Activated naive CD8-positive, alpha-beta T cell treated with anti-CD3 and anti-CD28 coated beads, Interleukin-2, amount 50 U/mL, for 24 hours (primary cell): ENCODE measurements at regions not wholly inside any gene's neighbourhood (a gene's known extent, or its start where the extent isn't known, plus 50 kb on each side); places are given as distances from the start of the nearest gene placed in this dataset.
A peak's percentile ranks its signal among the peaks of the same experiment; 100 is the strongest.

Experiments
- ATAC-seq: fragments of 150-1000 bp; cut with Tn5 transposase; one replicate; pipeline ENCODE4 v1.10.0; 2021
- DNase-seq: peaks from one replicate; pipeline ENCODE4 v3.0.0; 2021
- H3K27ac Mint-ChIP-seq: one replicate; pipeline ENCODE4 v1.8.0; 2021; ENCODE audit warnings: mild to moderate bottlenecking, mixed read lengths
- H3K27me3 Mint-ChIP-seq: one replicate; pipeline ENCODE4 v1.8.0; 2021; ENCODE audit warnings: mixed read lengths
- H3K36me3 Mint-ChIP-seq: one replicate; pipeline ENCODE4 v1.8.0; 2021; ENCODE audit warnings: low read depth, mixed read lengths
- H3K4me1 Mint-ChIP-seq: one replicate; pipeline ENCODE4 v1.8.0; 2021; ENCODE audit warnings: mixed read lengths
- H3K4me3 Mint-ChIP-seq: one replicate; pipeline ENCODE4 v1.8.0; 2021; ENCODE audit warnings: mild to moderate bottlenecking, moderate library complexity, mixed read lengths
- H3K9me3 Mint-ChIP-seq: one replicate; pipeline ENCODE4 v1.8.0; 2021; ENCODE audit warnings: mixed read lengths

DNA sequence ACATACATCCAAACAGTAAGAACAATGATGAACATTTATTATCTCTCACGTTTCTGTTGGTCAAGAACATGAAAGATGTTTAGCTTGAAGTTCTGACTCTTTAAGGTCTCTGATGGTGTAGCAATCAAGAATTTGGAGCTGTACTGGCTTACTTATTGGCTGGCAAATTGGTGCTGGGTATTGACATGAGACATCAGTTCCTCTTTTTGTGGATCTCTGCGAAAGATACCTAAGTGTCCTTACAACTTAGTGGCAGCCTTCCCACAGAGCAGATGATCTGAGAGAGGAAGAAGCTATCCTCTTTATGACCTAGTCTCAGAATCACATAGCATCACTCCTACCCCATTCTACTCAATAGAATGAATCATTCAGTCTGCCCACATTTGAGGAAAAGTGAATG is 309.8 kb upstream of the DCBLD2 start:
- no peak for DNase-seq
- Mint-ChIP-seq H3K27me3 (no peaks in the 10 kb centered on the region), H3K9me3 (no peaks in the 10 kb centered on the region), H3K4me3 (no peak overlapping the region), H3K4me1 (no peaks in the 10 kb centered on the region), H3K27ac (no peak overlapping the region), H3K36me3 (no peaks in the 10 kb centered on the region)
- ATAC-seq: no peak

DNA sequence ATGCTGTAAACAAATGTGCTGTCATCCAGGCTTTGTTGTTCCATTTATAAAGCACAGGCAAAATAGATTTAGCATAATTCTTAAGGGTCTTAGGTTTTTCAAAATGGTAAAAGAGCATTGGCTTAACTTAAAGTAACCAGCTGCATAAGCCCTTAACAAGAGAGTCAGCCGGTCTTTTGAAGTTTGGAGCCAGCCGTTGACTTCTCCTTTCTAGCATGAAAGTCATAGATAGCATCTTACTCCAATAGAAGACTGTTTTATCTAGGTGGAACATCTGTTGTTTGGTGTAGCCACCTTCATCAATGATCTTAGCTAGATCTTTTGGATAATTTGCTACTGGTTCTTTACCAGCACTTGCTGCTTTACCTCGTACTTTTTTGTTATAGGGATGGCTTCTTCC is 297.5 kb upstream of the DCBLD2 start:
- no peak for DNase-seq
- no peaks in the 10 kb centered on the region for H3K36me3 Mint-ChIP-seq
- no peaks in the 10 kb centered on the region for H3K27me3 Mint-ChIP-seq
- no peak overlapping the region for H3K27ac Mint-ChIP-seq
- H3K4me1 Mint-ChIP-seq: no peaks in the 10 kb centered on the region
- H3K4me3 Mint-ChIP-seq: no peak overlapping the region
- ATAC-seq: no peak
- peaks cover 3% of the 10 kb centered on the region for H3K9me3 Mint-ChIP-seq

GRCh38 chr3:99191186-99191585 is 289.7 kb upstream of the DCBLD2 start:
- Mint-ChIP-seq H3K9me3 (no peaks in the 10 kb centered on the region), H3K27me3 (no peaks in the 10 kb centered on the region), H3K36me3 (no peaks in the 10 kb centered on the region), H3K27ac (no peak overlapping the region), H3K4me1 (no peaks in the 10 kb centered on the region), H3K4me3 (no peak overlapping the region)
- ATAC-seq (no peak), DNase-seq (no peak)

- Mint-ChIP-seq H3K36me3 (no peaks in the 10 kb centered on the region), H3K27me3 (no peaks in the 10 kb centered on the region), H3K9me3 (no peaks in the 10 kb centered on the region), H3K4me1 (no peaks in the 10 kb centered on the region), H3K4me3 (no peak overlapping the region), H3K27ac (no peak overlapping the region)
- DNase-seq: no peak
- ATAC-seq: no peak
These were observed 287.4 kb upstream of the DCBLD2 start for GRCh38 chr3:99188936-99189335.

DNA sequence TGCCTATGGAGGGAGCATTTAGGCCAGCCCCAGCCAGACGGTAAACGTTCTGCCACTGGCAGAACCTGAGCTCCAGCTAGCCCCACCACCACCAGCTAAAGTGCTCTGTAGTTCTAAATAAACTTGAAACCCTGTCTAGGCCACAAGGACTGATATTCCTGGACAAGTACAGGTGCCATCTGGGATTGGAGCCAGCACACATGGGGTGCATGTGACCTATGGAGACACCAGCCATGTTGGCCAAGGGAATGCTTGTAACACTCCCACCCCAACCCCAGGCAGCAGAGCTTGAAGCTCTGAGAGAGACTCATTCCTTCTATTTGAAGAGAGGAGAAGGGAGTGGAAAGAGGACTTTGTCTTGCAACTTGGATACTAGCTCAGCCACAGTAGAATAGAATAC is 284.5 kb upstream of the DCBLD2 start:
- H3K27ac Mint-ChIP-seq: no peak overlapping the region
- no peaks in the 10 kb centered on the region for H3K27me3 Mint-ChIP-seq
- no peaks in the 10 kb centered on the region for H3K36me3 Mint-ChIP-seq
- H3K9me3 Mint-ChIP-seq: no peaks in the 10 kb centered on the region
- DNase-seq: no peak
- H3K4me1 Mint-ChIP-seq: no peaks in the 10 kb centered on the region
- H3K4me3 Mint-ChIP-seq: no peak overlapping the region
- no peak for ATAC-seq

GRCh38 chr3:99176169-99176964 is 274.9 kb upstream of the DCBLD2 start:
- DNase-seq (no peak), ATAC-seq (no peak)
- H3K4me1 Mint-ChIP-seq: no peaks in the 10 kb centered on the region
- no peaks in the 10 kb centered on the region for H3K36me3 Mint-ChIP-seq
- peaks cover 4% of the 10 kb centered on the region for H3K9me3 Mint-ChIP-seq
- H3K4me3 Mint-ChIP-seq: no peak overlapping the region
- H3K27ac Mint-ChIP-seq: no peak overlapping the region
- H3K27me3 Mint-ChIP-seq: peaks cover 4% of the 10 kb centered on the region

DNA sequence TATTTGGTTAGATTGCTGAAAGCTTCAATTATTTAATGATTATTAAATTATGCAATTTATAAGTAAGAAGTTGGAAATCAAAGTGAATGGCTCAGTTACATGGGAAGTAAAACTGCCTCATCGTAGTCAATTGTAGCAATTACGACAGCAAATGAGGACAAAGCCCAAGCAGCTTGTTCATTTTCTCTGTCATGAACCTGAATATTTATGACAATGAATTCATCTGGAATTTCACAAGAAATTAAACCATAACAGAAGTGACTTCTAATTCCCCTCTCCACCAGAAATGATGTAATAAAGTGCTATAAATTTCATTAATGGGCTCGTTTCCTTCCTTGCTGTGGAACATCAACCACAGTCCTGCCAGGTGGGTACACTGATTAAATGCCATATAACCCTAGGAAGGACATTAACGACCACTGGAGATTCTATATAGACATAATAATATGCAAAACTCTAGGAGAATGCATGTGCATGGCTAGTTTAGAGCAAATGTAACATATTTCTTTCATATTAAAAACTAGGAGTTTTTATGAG is 273.8 kb upstream of the DCBLD2 start:
- no peak for ATAC-seq
- no peak for DNase-seq
- Mint-ChIP-seq H3K36me3 (no peaks in the 10 kb centered on the region), H3K9me3 (peaks cover 4% of the 10 kb centered on the region), H3K4me3 (no peak overlapping the region), H3K27me3 (peaks cover 4% of the 10 kb centered on the region), H3K4me1 (no peaks in the 10 kb centered on the region), H3K27ac (no peak overlapping the region)

GRCh38 chr3:99172736-99173657 is 271.5 kb upstream of the DCBLD2 start:
- H3K4me1 Mint-ChIP-seq: no peaks in the 10 kb centered on the region
- H3K4me3 Mint-ChIP-seq: no peak overlapping the region
- no peaks in the 10 kb centered on the region for H3K36me3 Mint-ChIP-seq
- ATAC-seq (no peak), DNase-seq (peak; percentile 23)
- no peak overlapping the region for H3K27ac Mint-ChIP-seq
- peaks cover 4% of the 10 kb centered on the region for H3K27me3 Mint-ChIP-seq
- H3K9me3 Mint-ChIP-seq: peaks cover 1% of the 10 kb centered on the region

DNA sequence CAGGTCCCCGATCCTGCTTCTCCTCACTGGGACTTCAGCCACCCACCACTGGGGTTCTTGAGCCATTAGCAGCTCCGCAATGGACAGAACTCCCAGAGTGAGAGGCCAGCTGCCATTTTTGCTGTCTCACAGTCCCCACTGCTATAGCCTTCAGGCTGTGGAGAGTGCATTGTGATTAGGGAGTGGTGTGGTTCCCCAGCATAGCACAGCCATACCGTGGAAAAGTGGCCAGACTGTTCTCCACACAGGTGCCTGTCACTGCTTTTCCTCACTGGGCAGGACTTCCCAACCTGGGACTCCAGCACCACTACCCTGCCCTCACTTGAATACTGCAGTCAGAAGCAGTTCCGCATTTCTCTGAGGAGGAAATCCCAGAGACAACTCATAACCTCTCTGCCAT is 270.3 kb upstream of the DCBLD2 start:
- no peak overlapping the region for H3K27ac Mint-ChIP-seq

GRCh38 chr3:99170867-99171517 is 269.5 kb upstream of the DCBLD2 start:
- no peaks in the 10 kb centered on the region for H3K4me1 Mint-ChIP-seq
- ATAC-seq: no peak
- H3K9me3 Mint-ChIP-seq: no peaks in the 10 kb centered on the region
- DNase-seq: no peak
- H3K4me3 Mint-ChIP-seq: no peak overlapping the region
- peaks cover 4% of the 10 kb centered on the region for H3K27me3 Mint-ChIP-seq
- no peaks in the 10 kb centered on the region for H3K36me3 Mint-ChIP-seq
- H3K27ac Mint-ChIP-seq: no peak overlapping the region

More for the DNA sequence above, 270.3 kb upstream of the DCBLD2 start:
- H3K4me1 Mint-ChIP-seq: no peaks in the 10 kb centered on the region
- H3K36me3 Mint-ChIP-seq: no peaks in the 10 kb centered on the region
- ATAC-seq (no peak), DNase-seq (no peak)
- no peaks in the 10 kb centered on the region for H3K9me3 Mint-ChIP-seq
- H3K27me3 Mint-ChIP-seq: peaks cover 4% of the 10 kb centered on the region
- no peak overlapping the region for H3K4me3 Mint-ChIP-seq

DNA sequence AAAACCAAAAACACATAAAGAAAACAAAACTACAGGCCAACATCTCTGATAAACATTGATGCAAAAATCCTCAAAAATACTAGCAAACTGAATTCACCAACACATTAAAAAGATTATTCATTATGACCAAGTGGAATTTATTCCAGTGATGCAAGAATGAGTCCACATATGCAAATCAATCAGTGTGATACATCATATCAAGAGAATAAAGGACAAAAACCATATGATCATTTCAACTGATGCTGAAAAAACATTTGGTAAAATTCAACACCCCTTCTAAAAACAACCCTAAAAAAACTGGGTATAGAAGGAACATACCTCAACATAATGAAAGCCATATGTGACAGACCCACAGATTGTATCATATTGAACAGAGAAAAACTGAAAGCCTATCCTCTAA is 265.6 kb upstream of the DCBLD2 start:
- no peak for DNase-seq

GRCh38 chr3:99163314-99163713 is 261.8 kb upstream of the DCBLD2 start:
- ATAC-seq: no peak
- DNase-seq: no peak
- H3K27ac Mint-ChIP-seq: no peak overlapping the region

More for the DNA sequence above, 265.6 kb upstream of the DCBLD2 start:
- no peak for ATAC-seq
- H3K36me3 Mint-ChIP-seq: no peaks in the 10 kb centered on the region
- no peaks in the 10 kb centered on the region for H3K27me3 Mint-ChIP-seq
- H3K4me1 Mint-ChIP-seq: no peaks in the 10 kb centered on the region
- H3K4me3 Mint-ChIP-seq: no peak overlapping the region
- no peaks in the 10 kb centered on the region for H3K9me3 Mint-ChIP-seq
- H3K27ac Mint-ChIP-seq: no peak overlapping the region

DNA sequence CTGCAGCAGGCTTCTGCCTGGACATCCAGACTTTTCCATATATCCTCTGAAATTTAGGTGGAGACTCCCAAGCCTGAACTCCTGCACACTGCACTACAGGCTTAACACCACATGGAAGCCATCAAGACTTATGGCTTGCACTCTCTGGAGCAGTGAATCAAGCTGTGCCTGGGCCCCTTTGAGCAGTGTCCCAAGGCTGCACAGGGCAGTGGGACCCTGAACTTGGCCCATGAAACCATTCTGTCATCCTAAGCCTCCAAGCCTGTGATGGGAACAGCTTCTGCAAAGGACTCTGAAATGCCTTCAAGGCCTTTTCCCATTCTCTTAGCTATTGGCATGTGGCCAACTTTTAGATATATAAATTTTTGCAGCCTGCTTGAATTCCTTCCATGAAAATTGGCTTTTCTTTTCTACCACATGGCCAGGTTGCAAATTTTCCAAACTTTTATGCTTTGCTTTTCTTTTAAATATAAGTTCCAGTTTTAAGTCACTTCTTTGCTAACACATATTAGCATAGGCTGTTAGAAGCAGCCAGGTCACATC is 257.8 kb upstream of the DCBLD2 start:
- H3K36me3 Mint-ChIP-seq: no peaks in the 10 kb centered on the region
- DNase-seq (no peak), ATAC-seq (no peak)
- H3K27ac Mint-ChIP-seq: no peak overlapping the region
- no peak overlapping the region for H3K4me3 Mint-ChIP-seq
- peaks cover 10% of the 10 kb centered on the region for H3K9me3 Mint-ChIP-seq
- H3K4me1 Mint-ChIP-seq: no peaks in the 10 kb centered on the region
- H3K27me3 Mint-ChIP-seq: peaks cover 2% of the 10 kb centered on the region

More at GRCh38 chr3:99163314-99163713, 261.8 kb upstream of the DCBLD2 start:
- H3K36me3 Mint-ChIP-seq: no peaks in the 10 kb centered on the region
- peaks cover 2% of the 10 kb centered on the region for H3K27me3 Mint-ChIP-seq
- H3K4me1 Mint-ChIP-seq: no peaks in the 10 kb centered on the region
- H3K4me3 Mint-ChIP-seq: no peak overlapping the region
- peaks cover 3% of the 10 kb centered on the region for H3K9me3 Mint-ChIP-seq

DNA sequence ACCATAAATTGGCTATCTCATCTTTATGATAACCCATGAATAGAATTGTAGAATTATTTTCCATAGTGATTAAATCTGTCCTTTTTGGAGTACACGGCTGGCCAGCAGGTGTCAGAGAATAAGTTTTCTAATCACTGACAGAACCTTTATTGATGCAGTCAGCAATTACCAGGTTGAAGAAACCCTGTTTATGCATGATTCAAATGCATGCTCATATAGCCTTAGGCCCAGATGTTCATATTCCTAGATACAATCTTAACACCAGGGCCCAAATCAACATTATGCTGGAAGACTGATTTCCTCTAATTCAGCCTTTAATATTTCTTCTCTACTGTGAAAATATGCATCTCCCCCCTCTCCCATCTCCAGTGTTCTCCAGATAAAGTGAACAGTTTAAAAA is 243.5 kb upstream of the DCBLD2 start:
- H3K36me3 Mint-ChIP-seq: no peaks in the 10 kb centered on the region
- H3K9me3 Mint-ChIP-seq: peaks cover 6% of the 10 kb centered on the region
- no peak for DNase-seq

More for the DNA sequence above, 243.5 kb upstream of the DCBLD2 start:
- H3K27me3 Mint-ChIP-seq: no peaks in the 10 kb centered on the region
- H3K4me1 Mint-ChIP-seq: no peaks in the 10 kb centered on the region
- no peak overlapping the region for H3K4me3 Mint-ChIP-seq
- H3K27ac Mint-ChIP-seq: no peak overlapping the region
- ATAC-seq: no peak
